Thymus (tissue), 11 donors: ENCODE measurements at regions not wholly inside any gene's neighbourhood (a gene's known extent, or its start where the extent isn't known, plus 50 kb on each side); places are given as distances from the start of the nearest gene placed in this dataset.
"Not testable (repeated sequence)": the region's sequence is repeated elsewhere in the genome, so short reads cannot be mapped to it uniquely, and the experiment has no call there.

Source experiments
- DNase-seq, 9 donors: peaks; one replicate each; pipeline ENCODE4 v3.0.0-alpha.2; 2013; ENCODE audit warnings: low spot score in 9 of 9, low read depth in 6 of 9, missing footprints in 1 of 9
- H3K27ac ChIP-seq, 2 donors: one replicate each; pipeline ENCODE4 v1.5.1; 2013; ENCODE audit warnings: control low read depth in 1 of 2, low read depth in 1 of 2, low read length in 1 of 2, mild to moderate bottlenecking in 1 of 2, moderate library complexity in 1 of 2
- H3K27me3 ChIP-seq, 2 donors: one replicate each; pipeline ENCODE4 v1.5.1; 2013; ENCODE audit warnings: low read length in 1 of 2; ENCODE audit not compliant: control insufficient read depth in 2 of 2, insufficient read depth in 1 of 2
- H3K36me3 ChIP-seq, 2 donors: one replicate each; pipeline ENCODE4 v1.5.1; 2013; ENCODE audit warnings: low read length in 1 of 2, mild to moderate bottlenecking in 1 of 2, moderate library complexity in 1 of 2; ENCODE audit not compliant: control insufficient read depth in 2 of 2, insufficient read depth in 2 of 2
- H3K4me1 ChIP-seq, 2 donors: one replicate each; pipeline ENCODE4 v1.5.1; 2013; ENCODE audit warnings: low read length in 2 of 2; ENCODE audit not compliant: control insufficient read depth in 2 of 2, insufficient read depth in 2 of 2
- H3K4me3 ChIP-seq, 2 donors: one replicate each; pipeline ENCODE4 v1.5.1; 2013; ENCODE audit warnings: low read length in 2 of 2, control low read depth in 1 of 2, mild to moderate bottlenecking in 1 of 2
- H3K9me3 ChIP-seq, 2 donors: one replicate each; pipeline ENCODE4 v1.5.1; 2013; ENCODE audit warnings: low read length in 1 of 2, mild to moderate bottlenecking in 1 of 2; ENCODE audit not compliant: control insufficient read depth in 2 of 2, insufficient read depth in 1 of 2
- WGBS: extraction: QIAGEN DNeasy Blood & Tissue Kit; methylation state at CpG from one replicate; pipeline ENCODE4 v1.1.7; 2013; 5-methylcytosine and 5-hydroxymethylcytosine counted together
- donor health status: healthy.

- not testable (repeated sequence) for H3K27ac ChIP-seq, H3K27me3 ChIP-seq, DNase-seq, H3K9me3 ChIP-seq, H3K4me3 ChIP-seq, H3K36me3 ChIP-seq, H3K4me1 ChIP-seq
- WGBS, result 83% methylated on average over 1 of the region's 4 CpGs
These were observed 817.8 kb downstream of the SPATA31A1 start for GRCh38 chr9:40173316-40173715.

- 92% methylated on average over 1 of the region's 4 CpGs for WGBS
- DNase-seq, H3K4me1 ChIP-seq, H3K27ac ChIP-seq, H3K9me3 ChIP-seq, H3K27me3 ChIP-seq, H3K4me3 ChIP-seq, H3K36me3 ChIP-seq: not testable (repeated sequence)
These were observed 818.6 kb downstream of the SPATA31A1 start for GRCh38 chr9:40174035-40174434.

GRCh38 chr9:40177403-40177802, 821.9 kb downstream of the SPATA31A1 start:
- not testable (repeated sequence) for H3K27me3 ChIP-seq, H3K4me3 ChIP-seq, H3K36me3 ChIP-seq, DNase-seq, H3K27ac ChIP-seq, H3K9me3 ChIP-seq, H3K4me1 ChIP-seq
- 35% methylated on average over 21 of the region's 23 CpGs for WGBS

- not testable (repeated sequence) for H3K27me3 ChIP-seq, H3K4me1 ChIP-seq, H3K9me3 ChIP-seq, DNase-seq, H3K4me3 ChIP-seq, H3K36me3 ChIP-seq, H3K27ac ChIP-seq
- WGBS, result 88% methylated on average over 2 of the region's 5 CpGs
These were observed 835.9 kb downstream of the SPATA31A1 start for GRCh38 chr9:40191403-40191802.

GRCh38 chr9:40192162-40192561, 836.7 kb downstream of the SPATA31A1 start:
- H3K27me3 ChIP-seq, H3K4me1 ChIP-seq, H3K9me3 ChIP-seq, H3K27ac ChIP-seq, H3K36me3 ChIP-seq, DNase-seq, H3K4me3 ChIP-seq: not testable (repeated sequence)
- WGBS, result 81% methylated on average over 1 of the region's 2 CpGs

- 81% methylated on average over 13 of the region's 15 CpGs for WGBS
These were observed 840.8 kb downstream of the SPATA31A1 start for GRCh38 chr9:40196165-40196714.

GRCh38 chr9:40196803-40197202, 841.3 kb downstream of the SPATA31A1 start:
- not testable (repeated sequence) for DNase-seq, H3K9me3 ChIP-seq, H3K36me3 ChIP-seq, H3K4me3 ChIP-seq, H3K4me1 ChIP-seq, H3K27me3 ChIP-seq, H3K27ac ChIP-seq
- 87% methylated on average over 10 of the region's 18 CpGs for WGBS

More at GRCh38 chr9:40196165-40196714, 840.8 kb downstream of the SPATA31A1 start:
- not testable (repeated sequence) for H3K4me1 ChIP-seq, H3K9me3 ChIP-seq, H3K36me3 ChIP-seq, H3K27me3 ChIP-seq, H3K27ac ChIP-seq, H3K4me3 ChIP-seq, DNase-seq

- WGBS, result 44% methylated on average over 22 of the region's 33 CpGs
- not testable (repeated sequence) for H3K27me3 ChIP-seq, H3K27ac ChIP-seq, DNase-seq, H3K36me3 ChIP-seq, H3K4me1 ChIP-seq, H3K9me3 ChIP-seq, H3K4me3 ChIP-seq
These were observed 866.2 kb downstream of the SPATA31A1 start for GRCh38 chr9:40221596-40222233.

- not testable (repeated sequence) for H3K4me3 ChIP-seq
These were observed 867.2 kb downstream of the SPATA31A1 start for GRCh38 chr9:40222617-40223200.

More at GRCh38 chr9:40222617-40223200, 867.2 kb downstream of the SPATA31A1 start:
- not testable (repeated sequence) for DNase-seq, H3K36me3 ChIP-seq, H3K4me1 ChIP-seq, H3K27me3 ChIP-seq, H3K9me3 ChIP-seq, H3K27ac ChIP-seq
- under 1% methylated on average over 38 of the region's 43 CpGs for WGBS
